ENCODE measurements at regions not wholly inside any gene's neighbourhood (a gene's known extent, or its start where the extent isn't known, plus 50 kb on each side); places are given as distances from the start of the nearest gene placed in this dataset.

DNA sequence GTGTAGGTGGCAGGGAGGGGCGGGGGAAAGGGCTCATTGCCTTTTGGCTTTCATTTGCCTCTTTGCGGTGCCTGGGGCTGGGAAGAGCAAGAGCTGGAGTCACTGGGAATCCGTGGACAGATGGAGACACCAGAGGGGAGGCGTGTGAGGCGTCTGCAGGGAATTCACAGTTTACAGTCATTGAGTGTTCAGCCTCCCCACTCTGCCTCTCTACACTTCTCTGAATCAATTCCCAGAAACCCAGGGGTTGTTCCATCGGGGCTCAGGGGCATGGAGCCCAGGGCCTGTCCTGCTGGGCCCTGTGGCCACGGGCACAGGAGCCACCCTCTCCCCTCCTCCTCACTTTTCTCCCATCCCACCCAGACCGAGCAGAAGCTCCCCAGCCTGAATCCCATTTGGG, 160.5 kb upstream of the NAV2 start:
- Histone ChIP-seq H3K9me1 (ENCODE audit: control insufficient read depth, insufficient read depth, low read length) (no peaks in the 10 kb centered on the region), H3K4me3 (no peak overlapping the region), H4K20me1 (replicated peaks; ENCODE audit: control insufficient read depth, insufficient read depth, low read length) (0 out of 2 replicates have a peak, but pooled peaks cover 14% of the 10 kb centered on the region), H3K9me3 (replicated peaks; ENCODE audit: control insufficient read depth, insufficient read depth, low read depth, low read length) (no peaks in the 10 kb centered on the region), H3K79me2 (ENCODE audit: control insufficient read depth, insufficient read depth, low read length) (no peaks in the 10 kb centered on the region), H3K4me1 (replicated peaks in 1 of 2; ENCODE audit: control insufficient read depth in 2 of 2, insufficient read depth in 2 of 2, low read length in 2 of 2) (no peaks in the 10 kb centered on the region), H3K27me3 (ENCODE audit: control insufficient read depth in 2 of 2, insufficient read depth in 2 of 2, low read length in 2 of 2) (peaks cover 0 to 9% of the 10 kb centered on the region in 2 experiments; a peak in 2 of 5 replicates), H3K9ac (ENCODE audit: insufficient read depth in 1 of 2, low read depth in 2 of 2, low read length in 2 of 2) (no peak overlapping the region), H3K36me3 (ENCODE audit: control insufficient read depth, insufficient read depth, low read length) (no peaks in the 10 kb centered on the region), H2AFZ (ENCODE audit: low read depth, low read length) (no peak overlapping the region), H3K4me2 (ENCODE audit: insufficient read depth, low read length) (no peak overlapping the region), H3K27ac (ENCODE audit: extremely low read depth, low read depth, low read length) (no peak overlapping the region)
- FAIRE-seq = no peak
- TF ChIP-seq ZNF707 (CRISPR knock-in tag; conservative IDR thresholded peaks at IDR 0.05) (no peak), SMARCE1 (IDR thresholded peaks at IDR 0.05) (no peak), E2F1 (CRISPR knock-in tag; IDR thresholded peaks at IDR 0.05) (no peak)
- intact Hi-C loops (cut with micrococcal nuclease) = loop anchor here (2.0 to 5.0 kb wide), 2 partner anchors 225 to 293 kb away; no protein-coding TSS in a partner anchor
- DNase-seq (ENCODE audit: extremely low read depth in 1 of 4, low spot score in 3 of 4) = no peak
- 0% methylated on average over 7 of the region's 8 CpGs for WGBS (ENCODE audit: insufficient coverage, low coverage, missing lambda C conversion rate)
- in situ Hi-C loops (cut with MboI) = no loop called here
- ChIA-PET POLR2A (no interaction called here), CTCF (ENCODE audit: low intra/inter-chr PET ratio) (interaction anchor here (0.6 to 3.2 kb wide), 3 partner anchors 228 to 480 kb away, joined by 3 to 75 read pairs (median 3); no protein-coding TSS in a partner anchor)
- no peak for ATAC-seq
- no TSS peak for BruUV-seq (replicated peaks)

- in situ Hi-C loops (cut with MboI) (no loop called here), intact Hi-C loops (cut with micrococcal nuclease) (loop anchor here (5.0 kb wide), 1 partner anchor 224 kb away; no protein-coding TSS in a partner anchor)
- POLR2A ChIA-PET = no interaction called here
- no peaks in the 10 kb centered on the region for H3K9me1 ChIP-seq (ENCODE audit: control insufficient read depth, insufficient read depth, low read length)
- 0 out of 2 replicates have a peak, but pooled peaks cover 14% of the 10 kb centered on the region for H4K20me1 ChIP-seq (replicated peaks; ENCODE audit: control insufficient read depth, insufficient read depth, low read length)
- H3K4me3 ChIP-seq = no peak overlapping the region
- no peaks in the 10 kb centered on the region for H3K4me1 ChIP-seq (replicated peaks in 1 of 2; ENCODE audit: control insufficient read depth in 2 of 2, insufficient read depth in 2 of 2, low read length in 2 of 2)
- no TSS peak for BruUV-seq (replicated peaks)
- no peak for TF ChIP-seq MBD1 (CRISPR knock-in tag; IDR thresholded peaks at IDR 0.05)
- CTCF ChIA-PET (ENCODE audit: low intra/inter-chr PET ratio) = interaction anchor here (0.6 to 0.7 kb wide), 2 partner anchors 228 to 239 kb away, joined by 3 read pairs; no protein-coding TSS in a partner anchor
- WGBS (ENCODE audit: insufficient coverage, low coverage, missing lambda C conversion rate) = 2% methylated on average over 4 of the region's 4 CpGs
- DNase-seq (ENCODE audit: extremely low read depth in 1 of 4, low spot score in 3 of 4) = no peak
- no peak overlapping the region for H3K27ac ChIP-seq (ENCODE audit: extremely low read depth, low read depth, low read length)
- no peaks in the 10 kb centered on the region for H3K79me2 ChIP-seq (ENCODE audit: control insufficient read depth, insufficient read depth, low read length)
- no peak for FAIRE-seq
- ATAC-seq = no peak
- no peak overlapping the region for H3K4me2 ChIP-seq (ENCODE audit: insufficient read depth, low read length)
- no peak overlapping the region for H2AFZ ChIP-seq (ENCODE audit: low read depth, low read length)
- no peaks in the 10 kb centered on the region for H3K36me3 ChIP-seq (ENCODE audit: control insufficient read depth, insufficient read depth, low read length)
- H3K27me3 ChIP-seq (ENCODE audit: control insufficient read depth in 2 of 2, insufficient read depth in 2 of 2, low read length in 2 of 2) = peaks cover 0 to 13% of the 10 kb centered on the region in 2 experiments; a peak in 2 of 5 replicates
- no peaks in the 10 kb centered on the region for H3K9me3 ChIP-seq (replicated peaks; ENCODE audit: control insufficient read depth, insufficient read depth, low read depth, low read length)
- no peak overlapping the region for H3K9ac ChIP-seq (ENCODE audit: insufficient read depth in 1 of 2, low read depth in 2 of 2, low read length in 2 of 2)
Measured at GRCh38 chr11:19551457-19551856, 161.2 kb upstream of the NAV2 start.
